ENCODE measurements at regions not wholly inside any gene's neighbourhood (a gene's known extent, or its start where the extent isn't known, plus 50 kb on each side); places are given as distances from the start of the nearest gene placed in this dataset.

DNA sequence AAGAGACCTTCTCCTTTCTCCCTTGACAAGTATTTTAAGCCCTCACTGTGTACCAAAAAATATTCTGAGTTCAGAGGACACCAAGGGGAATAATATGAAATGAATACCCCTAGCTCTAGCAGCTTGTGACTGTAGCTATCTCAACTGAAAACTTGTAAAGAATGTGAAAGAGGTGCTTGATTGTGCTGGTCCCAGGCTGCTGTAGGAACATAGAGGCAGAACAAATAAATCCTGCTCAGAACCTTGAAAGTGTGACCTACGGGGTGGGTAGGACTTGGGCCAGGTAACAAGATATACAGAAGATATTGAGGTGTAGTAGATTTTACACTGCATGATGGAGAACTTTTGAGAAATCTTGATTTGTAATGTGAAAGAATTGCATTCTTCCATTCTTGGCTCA, 606.8 kb downstream of the TOX3 start:
- TF ChIP-seq POLR2AphosphoS5 (IDR thresholded peaks at IDR 0.05; ENCODE audit: insufficient read depth in 1 of 2, low read depth in 1 of 2) (no peak), POLR2A (IDR thresholded peaks at IDR 0.05) (no peak), CTCF (IDR thresholded peaks at IDR 0.05) (no peak)
- Histone ChIP-seq H3K27me3 (no peaks in the 10 kb centered on the region), H3K9me3 (no peaks in the 10 kb centered on the region), H3K4me1 (no peaks in the 10 kb centered on the region), H3K36me3 (no peaks in the 10 kb centered on the region), H3K4me3 (no peak overlapping the region), H3K27ac (no peak overlapping the region)
- DNase-seq (ENCODE audit: extremely low spot score in 2 of 2): no peak
- intact Hi-C loops (cut with DNase I): no loop called here

DNA sequence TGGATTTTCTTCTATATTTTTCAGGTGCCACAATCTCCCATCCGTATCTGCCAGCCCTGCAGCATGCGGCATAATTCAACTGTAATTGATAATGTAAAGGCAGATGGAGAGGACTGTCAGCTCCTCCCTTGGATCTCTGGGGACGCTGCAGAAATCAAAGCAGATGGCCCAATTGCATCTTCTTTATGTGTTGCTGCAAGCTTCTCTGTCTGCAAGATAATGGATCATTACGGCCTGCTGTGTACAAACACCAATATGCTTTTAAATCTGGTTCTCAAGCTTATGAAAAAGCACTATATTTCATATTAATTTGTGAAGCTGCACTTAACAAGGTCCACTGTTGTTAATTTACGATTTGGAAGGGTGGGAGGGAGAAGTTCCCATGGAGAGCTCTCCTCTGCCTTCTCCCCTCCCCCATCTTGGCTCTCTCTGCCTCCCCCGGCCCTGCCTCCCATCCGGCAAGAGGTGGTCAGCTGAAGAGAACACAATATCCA, 607.5 kb downstream of the TOX3 start:
- Histone ChIP-seq H3K9me3 (no peaks in the 10 kb centered on the region), H3K4me3 (no peak overlapping the region), H3K36me3 (no peaks in the 10 kb centered on the region), H3K27me3 (no peaks in the 10 kb centered on the region), H3K4me1 (no peaks in the 10 kb centered on the region), H3K27ac (no peak overlapping the region)
- intact Hi-C loops (cut with DNase I): no loop called here
- TF ChIP-seq POLR2A (IDR thresholded peaks at IDR 0.05): no peak
- no peak for TF ChIP-seq CTCF (IDR thresholded peaks at IDR 0.05)
- TF ChIP-seq POLR2AphosphoS5 (IDR thresholded peaks at IDR 0.05; ENCODE audit: insufficient read depth in 1 of 2, low read depth in 1 of 2): no peak
- DNase-seq (ENCODE audit: extremely low spot score in 2 of 2): no peak

- intact Hi-C loops (cut with DNase I): no loop called here
Observed at GRCh38 chr16:51938861-51939260, 608.1 kb downstream of the TOX3 start.

DNA sequence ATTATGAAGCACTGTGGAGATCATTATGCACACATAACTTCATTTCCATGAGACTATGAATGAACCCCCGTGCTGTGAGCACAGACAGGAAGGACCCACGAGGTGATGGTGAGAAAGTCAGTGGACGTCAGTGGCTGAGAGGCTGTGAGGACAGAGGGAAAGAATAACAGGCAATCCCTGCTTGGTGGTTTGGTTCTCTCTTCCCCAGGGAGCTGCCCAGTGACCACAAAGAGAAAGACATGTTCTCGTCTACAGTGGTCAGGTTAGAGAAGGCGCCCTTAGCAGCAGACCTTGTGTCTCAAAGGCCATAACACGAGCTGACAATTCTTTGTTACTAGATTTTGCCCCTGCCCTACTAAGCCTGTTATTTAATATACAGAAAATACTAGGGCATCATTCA, 609.2 kb downstream of the TOX3 start:
- H3K27me3 ChIP-seq: no peaks in the 10 kb centered on the region
- no peaks in the 10 kb centered on the region for H3K36me3 ChIP-seq
- H3K9me3 ChIP-seq: no peaks in the 10 kb centered on the region
- no peak for TF ChIP-seq POLR2AphosphoS5 (IDR thresholded peaks at IDR 0.05; ENCODE audit: insufficient read depth in 1 of 2, low read depth in 1 of 2)
- no peak for TF ChIP-seq POLR2A (IDR thresholded peaks at IDR 0.05)
- no peak for TF ChIP-seq CTCF (IDR thresholded peaks at IDR 0.05)
- no peak for DNase-seq (ENCODE audit: extremely low spot score in 2 of 2)
- no peak overlapping the region for H3K27ac ChIP-seq
- no peaks in the 10 kb centered on the region for H3K4me1 ChIP-seq
- no peak overlapping the region for H3K4me3 ChIP-seq
- intact Hi-C loops (cut with DNase I): no loop called here

More at GRCh38 chr16:51938861-51939260, 608.1 kb downstream of the TOX3 start:
- DNase-seq (ENCODE audit: extremely low spot score in 2 of 2): no peak
- no peaks in the 10 kb centered on the region for H3K9me3 ChIP-seq
- no peak overlapping the region for H3K4me3 ChIP-seq
- H3K27me3 ChIP-seq: no peaks in the 10 kb centered on the region
- no peaks in the 10 kb centered on the region for H3K4me1 ChIP-seq
- TF ChIP-seq POLR2A (IDR thresholded peaks at IDR 0.05) (no peak), POLR2AphosphoS5 (IDR thresholded peaks at IDR 0.05; ENCODE audit: insufficient read depth in 1 of 2, low read depth in 1 of 2) (no peak), CTCF (IDR thresholded peaks at IDR 0.05) (no peak)
- H3K27ac ChIP-seq: no peak overlapping the region
- H3K36me3 ChIP-seq: no peaks in the 10 kb centered on the region

DNA sequence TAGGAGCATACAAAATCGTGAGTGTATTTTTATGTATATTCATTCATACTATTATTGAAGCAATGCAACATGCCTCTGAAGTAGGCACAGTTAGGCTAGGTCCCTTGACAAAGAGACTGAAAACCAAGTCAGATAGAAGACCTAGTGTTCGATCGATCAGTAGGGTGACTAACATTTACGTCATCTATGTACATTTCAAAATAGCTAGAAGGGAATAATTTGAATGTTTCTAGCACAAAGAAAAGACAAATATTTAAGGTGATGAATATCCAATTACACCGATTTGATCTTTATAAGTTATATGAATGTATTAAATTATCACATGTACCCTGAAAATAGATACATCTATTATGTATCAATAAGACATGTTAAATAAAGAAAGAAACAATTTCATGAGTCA, 610.1 kb downstream of the TOX3 start:
- intact Hi-C loops (cut with DNase I): no loop called here
- Histone ChIP-seq H3K27me3 (no peaks in the 10 kb centered on the region), H3K36me3 (no peaks in the 10 kb centered on the region), H3K4me1 (no peaks in the 10 kb centered on the region), H3K27ac (no peak overlapping the region), H3K4me3 (no peak overlapping the region), H3K9me3 (no peaks in the 10 kb centered on the region)
- no peak for TF ChIP-seq CTCF (IDR thresholded peaks at IDR 0.05)
- TF ChIP-seq POLR2A (IDR thresholded peaks at IDR 0.05): no peak
- TF ChIP-seq POLR2AphosphoS5 (IDR thresholded peaks at IDR 0.05; ENCODE audit: insufficient read depth in 1 of 2, low read depth in 1 of 2): no peak
- DNase-seq (ENCODE audit: extremely low spot score in 2 of 2): no peak

All from vagina (tissue), 2 donors.